WTC11 (cell line): ENCODE measurements at regions not wholly inside any gene's neighbourhood (a gene's known extent, or its start where the extent isn't known, plus 50 kb on each side); places are given as distances from the start of the nearest gene placed in this dataset.

Experiments
- ATAC-seq: fragments of 200-7000 bp; cut with Tn5 transposase; 2 replicates; pipeline ENCODE4 v1.10.0; 2021; ENCODE audit warnings: mild to moderate bottlenecking, moderate library complexity
- CTCF ChIA-PET: fragments of 300-600 bp; sonication (Branson Sonifier 250); formaldehyde crosslinking; loops from one replicate; lab custom pipeline; 2021; ENCODE audit warnings: antibody characterized with exemption; lab: Charles Lee
- POLR2A ChIA-PET: fragments of 350-600 bp; sonication (Branson Sonifier 250); formaldehyde crosslinking; loops from one replicate; lab custom pipeline; 2021; ENCODE audit warnings: antibody characterized with exemption; lab: Charles Lee
- DNase-seq: peaks from one replicate; pipeline ENCODE4 v3.0.0; 2021; ENCODE audit warnings: low spot score
- H3K27ac Mint-ChIP-seq: 2 replicates; pipeline ENCODE4 v1.8.0; 2021; ENCODE audit warnings: mixed read lengths
- H3K27me3 Mint-ChIP-seq: 2 replicates; pipeline ENCODE4 v1.8.0; 2021; ENCODE audit warnings: low read depth, mild to moderate bottlenecking, moderate library complexity, mixed read lengths
- H3K36me3 Mint-ChIP-seq: 2 replicates; pipeline ENCODE4 v1.8.0; 2021; ENCODE audit warnings: mixed read lengths
- H3K4me1 Mint-ChIP-seq: 2 replicates; pipeline ENCODE4 v1.8.0; 2022; ENCODE audit warnings: mixed read lengths
- H3K4me3 Mint-ChIP-seq: 2 replicates; pipeline ENCODE4 v1.8.0; 2021; ENCODE audit warnings: mild to moderate bottlenecking, moderate library complexity, mixed read lengths
- H3K9me3 Mint-ChIP-seq: 2 replicates; pipeline ENCODE4 v1.8.0; 2021; ENCODE audit warnings: mixed read lengths
- ELF4 ChIP-seq: sonication (generic); formaldehyde crosslinking; IDR thresholded peaks from 2 replicates; pipeline ENCODE4 v1.8.1; 2022; ENCODE audit warnings: low read depth, mild to moderate bottlenecking, moderate library complexity, missing genetic modification reagents
- EMX1 ChIP-seq: fragments of 250-450 bp; sonication (Bioruptor Pico); IDR thresholded peaks from 2 replicates; pipeline ENCODE4 v1.8.0; 2021; ENCODE audit warnings: mild to moderate bottlenecking
- GABPB1 ChIP-seq: sonication (generic); formaldehyde crosslinking; IDR thresholded peaks from 2 replicates; pipeline ENCODE4 v1.8.1; 2023; ENCODE audit warnings: mild to moderate bottlenecking, missing genetic modification reagents
- HMGA2 ChIP-seq: fragments of 250-450 bp; sonication (Bioruptor Pico); IDR thresholded peaks from 2 replicates; pipeline ENCODE4 v1.4.0; 2021; ENCODE audit warnings: mild to moderate bottlenecking, moderate library complexity
- IRF2 ChIP-seq: sonication (generic); formaldehyde crosslinking; IDR thresholded peaks from 2 replicates; pipeline ENCODE4 v1.8.0; 2022; ENCODE audit warnings: low read depth, missing genetic modification reagents, borderline replicate concordance
- JAZF1 ChIP-seq: fragments of 250-450 bp; sonication (Bioruptor Pico); IDR thresholded peaks from 2 replicates; pipeline ENCODE4 v1.9.0; 2021; ENCODE audit warnings: moderate library complexity, mild to moderate bottlenecking, inconsistent platforms
- OVOL2 ChIP-seq: fragments of 250-450 bp; sonication (Bioruptor Pico); IDR thresholded peaks from 2 replicates; pipeline ENCODE4 v1.9.0; 2021; ENCODE audit warnings: mild to moderate bottlenecking, borderline replicate concordance
- TP53 ChIP-seq: sonication (generic); formaldehyde crosslinking; IDR thresholded peaks from 2 replicates; pipeline ENCODE4 v1.8.1; 2023; ENCODE audit warnings: mild to moderate bottlenecking, missing genetic modification reagents
- ZNF263 ChIP-seq: sonication (generic); formaldehyde crosslinking; IDR thresholded peaks from 2 replicates; pipeline ENCODE4 v1.8.1; 2022; ENCODE audit warnings: low read depth, mild to moderate bottlenecking, moderate library complexity, missing genetic modification reagents
- TF ChIP-seq, protein P1 (sequence below): sonication (generic); formaldehyde crosslinking; IDR thresholded peaks from 2 replicates; pipeline ENCODE4 v1.8.1; 2022; ENCODE audit warnings: mild to moderate bottlenecking, moderate library complexity, missing genetic modification reagents
- TF ChIP-seq, protein P2 (sequence below): fragments of 250-450 bp; sonication (Bioruptor Pico); IDR thresholded peaks from 2 replicates; pipeline ENCODE4 v2.1.2; 2022; ENCODE audit warnings: mild to moderate bottlenecking, moderate library complexity
- TF ChIP-seq, protein P3 (sequence below): sonication (generic); formaldehyde crosslinking; IDR thresholded peaks from 2 replicates; pipeline ENCODE4 v1.8.1; 2022; ENCODE audit warnings: low read depth, mild to moderate bottlenecking, moderate library complexity, missing genetic modification reagents, borderline replicate concordance
- TF ChIP-seq, protein P4 (sequence below): sonication (generic); formaldehyde crosslinking; IDR thresholded peaks from 2 replicates; pipeline ENCODE4 v1.8.0; 2022; ENCODE audit warnings: mild to moderate bottlenecking, missing genetic modification reagents
- TF ChIP-seq, protein P5 (sequence below): sonication (generic); formaldehyde crosslinking; IDR thresholded peaks from 2 replicates; pipeline ENCODE4 v1.8.0; 2022; ENCODE audit warnings: missing genetic modification reagents
- TF ChIP-seq, protein P6 (sequence below): sonication (generic); formaldehyde crosslinking; IDR thresholded peaks from 2 replicates; pipeline ENCODE4 v1.8.0; 2022; ENCODE audit warnings: mild to moderate bottlenecking, missing genetic modification reagents
- TF ChIP-seq, protein P7 (sequence below): sonication (generic); formaldehyde crosslinking; IDR thresholded peaks from 2 replicates; pipeline ENCODE4 v1.8.0; 2023; ENCODE audit warnings: missing genetic modification reagents, mild to moderate bottlenecking, borderline replicate concordance

DNA sequence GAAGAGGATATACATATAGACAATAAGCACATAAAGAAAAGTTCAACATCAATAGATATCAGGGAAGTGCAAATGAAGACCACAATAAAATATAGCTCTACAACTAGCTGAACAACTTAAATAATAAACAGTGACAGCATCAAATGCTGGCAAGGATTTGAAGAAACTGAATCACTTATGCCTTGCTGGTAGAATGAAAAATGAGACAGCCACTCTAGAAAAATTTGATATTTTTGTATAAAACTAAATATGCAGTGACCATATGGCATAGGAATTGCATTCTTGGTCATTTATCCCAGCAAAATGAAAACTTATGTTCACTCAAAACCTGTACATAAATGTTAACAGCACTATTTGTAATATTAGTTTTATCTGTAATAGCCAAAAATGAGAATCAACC is 1102.0 kb downstream of the C4orf33 start:
- ChIA-PET POLR2A (no interaction called here), CTCF (no interaction called here)
- TF ChIP-seq, protein P1, sequence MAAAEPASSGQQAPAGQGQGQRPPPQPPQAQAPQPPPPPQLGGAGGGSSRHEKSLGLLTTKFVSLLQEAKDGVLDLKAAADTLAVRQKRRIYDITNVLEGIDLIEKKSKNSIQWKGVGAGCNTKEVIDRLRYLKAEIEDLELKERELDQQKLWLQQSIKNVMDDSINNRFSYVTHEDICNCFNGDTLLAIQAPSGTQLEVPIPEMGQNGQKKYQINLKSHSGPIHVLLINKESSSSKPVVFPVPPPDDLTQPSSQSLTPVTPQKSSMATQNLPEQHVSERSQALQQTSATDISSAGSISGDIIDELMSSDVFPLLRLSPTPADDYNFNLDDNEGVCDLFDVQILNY (CRISPR knock-in tag), result no peak
- TF ChIP-seq, protein P2, sequence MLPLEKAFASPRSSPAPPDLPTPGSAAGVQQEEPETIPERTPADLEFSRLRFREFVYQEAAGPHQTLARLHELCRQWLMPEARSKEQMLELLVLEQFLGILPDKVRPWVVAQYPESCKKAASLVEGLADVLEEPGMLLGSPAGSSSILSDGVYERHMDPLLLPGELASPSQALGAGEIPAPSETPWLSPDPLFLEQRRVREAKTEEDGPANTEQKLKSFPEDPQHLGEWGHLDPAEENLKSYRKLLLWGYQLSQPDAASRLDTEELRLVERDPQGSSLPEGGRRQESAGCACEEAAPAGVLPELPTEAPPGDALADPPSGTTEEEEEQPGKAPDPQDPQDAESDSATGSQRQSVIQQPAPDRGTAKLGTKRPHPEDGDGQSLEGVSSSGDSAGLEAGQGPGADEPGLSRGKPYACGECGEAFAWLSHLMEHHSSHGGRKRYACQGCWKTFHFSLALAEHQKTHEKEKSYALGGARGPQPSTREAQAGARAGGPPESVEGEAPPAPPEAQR, result no peak
- H3K27ac Mint-ChIP-seq, result no peak overlapping the region
- peaks cover 16% of the 10 kb centered on the region for H3K36me3 Mint-ChIP-seq
- ATAC-seq (no peak), DNase-seq (no peak)
- H3K4me3 Mint-ChIP-seq, result no peak overlapping the region
- H3K9me3 Mint-ChIP-seq, result peaks cover 14% of the 10 kb centered on the region
- no peaks in the 10 kb centered on the region for H3K4me1 Mint-ChIP-seq
- no peaks in the 10 kb centered on the region for H3K27me3 Mint-ChIP-seq

DNA sequence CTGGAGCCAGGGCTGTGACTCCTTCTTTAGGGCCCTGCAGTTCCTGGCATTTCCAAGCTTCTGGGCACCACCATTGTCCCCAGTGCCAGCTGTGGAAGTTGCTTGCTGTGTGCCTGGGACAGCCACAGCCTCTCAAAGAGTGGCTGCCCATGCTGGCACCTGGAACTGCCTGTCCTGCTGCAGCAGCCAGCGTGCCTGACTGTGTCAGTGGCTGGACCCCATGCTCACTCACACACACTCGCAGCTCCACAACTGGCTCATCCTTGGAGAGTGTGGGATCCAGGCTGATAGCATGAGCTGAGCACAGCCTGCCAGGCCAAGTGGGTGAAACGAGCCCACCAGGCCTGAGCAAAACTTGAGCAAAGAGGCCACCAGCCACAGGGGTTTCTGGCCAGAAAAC is 1107.6 kb downstream of the C4orf33 start:
- POLR2A ChIA-PET, result interaction anchor here (0.8 kb wide), 1 partner anchor 15 kb away, joined by 3 read pairs; no protein-coding TSS in a partner anchor
- ATAC-seq, result no peak
- H3K27ac Mint-ChIP-seq, result no peak overlapping the region

More for the DNA sequence above, 1107.6 kb downstream of the C4orf33 start:
- no peaks in the 10 kb centered on the region for H3K4me1 Mint-ChIP-seq
- H3K36me3 Mint-ChIP-seq, result peaks cover 33% of the 10 kb centered on the region
- TF ChIP-seq OVOL2, result no peak
- no peak for TF ChIP-seq HMGA2 (CRISPR knock-in tag)
- TF ChIP-seq, protein P3, sequence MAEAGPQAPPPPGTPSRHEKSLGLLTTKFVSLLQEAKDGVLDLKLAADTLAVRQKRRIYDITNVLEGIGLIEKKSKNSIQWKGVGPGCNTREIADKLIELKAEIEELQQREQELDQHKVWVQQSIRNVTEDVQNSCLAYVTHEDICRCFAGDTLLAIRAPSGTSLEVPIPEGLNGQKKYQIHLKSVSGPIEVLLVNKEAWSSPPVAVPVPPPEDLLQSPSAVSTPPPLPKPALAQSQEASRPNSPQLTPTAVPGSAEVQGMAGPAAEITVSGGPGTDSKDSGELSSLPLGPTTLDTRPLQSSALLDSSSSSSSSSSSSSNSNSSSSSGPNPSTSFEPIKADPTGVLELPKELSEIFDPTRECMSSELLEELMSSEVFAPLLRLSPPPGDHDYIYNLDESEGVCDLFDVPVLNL, result no peak
- TF ChIP-seq EMX1, result no peak
- TF ChIP-seq, protein P4, sequence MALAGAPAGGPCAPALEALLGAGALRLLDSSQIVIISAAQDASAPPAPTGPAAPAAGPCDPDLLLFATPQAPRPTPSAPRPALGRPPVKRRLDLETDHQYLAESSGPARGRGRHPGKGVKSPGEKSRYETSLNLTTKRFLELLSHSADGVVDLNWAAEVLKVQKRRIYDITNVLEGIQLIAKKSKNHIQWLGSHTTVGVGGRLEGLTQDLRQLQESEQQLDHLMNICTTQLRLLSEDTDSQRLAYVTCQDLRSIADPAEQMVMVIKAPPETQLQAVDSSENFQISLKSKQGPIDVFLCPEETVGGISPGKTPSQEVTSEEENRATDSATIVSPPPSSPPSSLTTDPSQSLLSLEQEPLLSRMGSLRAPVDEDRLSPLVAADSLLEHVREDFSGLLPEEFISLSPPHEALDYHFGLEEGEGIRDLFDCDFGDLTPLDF (CRISPR knock-in tag), result no peak
- no peak for TF ChIP-seq GABPB1 (CRISPR knock-in tag)
- TF ChIP-seq, protein P5, sequence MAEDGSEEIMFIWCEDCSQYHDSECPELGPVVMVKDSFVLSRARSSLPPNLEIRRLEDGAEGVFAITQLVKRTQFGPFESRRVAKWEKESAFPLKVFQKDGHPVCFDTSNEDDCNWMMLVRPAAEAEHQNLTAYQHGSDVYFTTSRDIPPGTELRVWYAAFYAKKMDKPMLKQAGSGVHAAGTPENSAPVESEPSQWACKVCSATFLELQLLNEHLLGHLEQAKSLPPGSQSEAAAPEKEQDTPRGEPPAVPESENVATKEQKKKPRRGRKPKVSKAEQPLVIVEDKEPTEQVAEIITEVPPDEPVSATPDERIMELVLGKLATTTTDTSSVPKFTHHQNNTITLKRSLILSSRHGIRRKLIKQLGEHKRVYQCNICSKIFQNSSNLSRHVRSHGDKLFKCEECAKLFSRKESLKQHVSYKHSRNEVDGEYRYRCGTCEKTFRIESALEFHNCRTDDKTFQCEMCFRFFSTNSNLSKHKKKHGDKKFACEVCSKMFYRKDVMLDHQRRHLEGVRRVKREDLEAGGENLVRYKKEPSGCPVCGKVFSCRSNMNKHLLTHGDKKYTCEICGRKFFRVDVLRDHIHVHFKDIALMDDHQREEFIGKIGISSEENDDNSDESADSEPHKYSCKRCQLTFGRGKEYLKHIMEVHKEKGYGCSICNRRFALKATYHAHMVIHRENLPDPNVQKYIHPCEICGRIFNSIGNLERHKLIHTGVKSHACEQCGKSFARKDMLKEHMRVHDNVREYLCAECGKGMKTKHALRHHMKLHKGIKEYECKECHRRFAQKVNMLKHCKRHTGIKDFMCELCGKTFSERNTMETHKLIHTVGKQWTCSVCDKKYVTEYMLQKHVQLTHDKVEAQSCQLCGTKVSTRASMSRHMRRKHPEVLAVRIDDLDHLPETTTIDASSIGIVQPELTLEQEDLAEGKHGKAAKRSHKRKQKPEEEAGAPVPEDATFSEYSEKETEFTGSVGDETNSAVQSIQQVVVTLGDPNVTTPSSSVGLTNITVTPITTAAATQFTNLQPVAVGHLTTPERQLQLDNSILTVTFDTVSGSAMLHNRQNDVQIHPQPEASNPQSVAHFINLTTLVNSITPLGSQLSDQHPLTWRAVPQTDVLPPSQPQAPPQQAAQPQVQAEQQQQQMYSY (CRISPR knock-in tag), result no peak
- no peak for TF ChIP-seq JAZF1 (CRISPR knock-in tag)
- TF ChIP-seq IRF2 (CRISPR knock-in tag), result no peak
- no peak for TF ChIP-seq ZNF263 (CRISPR knock-in tag)
- TF ChIP-seq, protein P6, sequence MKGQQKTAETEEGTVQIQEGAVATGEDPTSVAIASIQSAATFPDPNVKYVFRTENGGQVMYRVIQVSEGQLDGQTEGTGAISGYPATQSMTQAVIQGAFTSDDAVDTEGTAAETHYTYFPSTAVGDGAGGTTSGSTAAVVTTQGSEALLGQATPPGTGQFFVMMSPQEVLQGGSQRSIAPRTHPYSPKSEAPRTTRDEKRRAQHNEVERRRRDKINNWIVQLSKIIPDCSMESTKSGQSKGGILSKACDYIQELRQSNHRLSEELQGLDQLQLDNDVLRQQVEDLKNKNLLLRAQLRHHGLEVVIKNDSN, result no peak
- TF ChIP-seq TP53 (CRISPR knock-in tag), result no peak
- TF ChIP-seq, protein P7, sequence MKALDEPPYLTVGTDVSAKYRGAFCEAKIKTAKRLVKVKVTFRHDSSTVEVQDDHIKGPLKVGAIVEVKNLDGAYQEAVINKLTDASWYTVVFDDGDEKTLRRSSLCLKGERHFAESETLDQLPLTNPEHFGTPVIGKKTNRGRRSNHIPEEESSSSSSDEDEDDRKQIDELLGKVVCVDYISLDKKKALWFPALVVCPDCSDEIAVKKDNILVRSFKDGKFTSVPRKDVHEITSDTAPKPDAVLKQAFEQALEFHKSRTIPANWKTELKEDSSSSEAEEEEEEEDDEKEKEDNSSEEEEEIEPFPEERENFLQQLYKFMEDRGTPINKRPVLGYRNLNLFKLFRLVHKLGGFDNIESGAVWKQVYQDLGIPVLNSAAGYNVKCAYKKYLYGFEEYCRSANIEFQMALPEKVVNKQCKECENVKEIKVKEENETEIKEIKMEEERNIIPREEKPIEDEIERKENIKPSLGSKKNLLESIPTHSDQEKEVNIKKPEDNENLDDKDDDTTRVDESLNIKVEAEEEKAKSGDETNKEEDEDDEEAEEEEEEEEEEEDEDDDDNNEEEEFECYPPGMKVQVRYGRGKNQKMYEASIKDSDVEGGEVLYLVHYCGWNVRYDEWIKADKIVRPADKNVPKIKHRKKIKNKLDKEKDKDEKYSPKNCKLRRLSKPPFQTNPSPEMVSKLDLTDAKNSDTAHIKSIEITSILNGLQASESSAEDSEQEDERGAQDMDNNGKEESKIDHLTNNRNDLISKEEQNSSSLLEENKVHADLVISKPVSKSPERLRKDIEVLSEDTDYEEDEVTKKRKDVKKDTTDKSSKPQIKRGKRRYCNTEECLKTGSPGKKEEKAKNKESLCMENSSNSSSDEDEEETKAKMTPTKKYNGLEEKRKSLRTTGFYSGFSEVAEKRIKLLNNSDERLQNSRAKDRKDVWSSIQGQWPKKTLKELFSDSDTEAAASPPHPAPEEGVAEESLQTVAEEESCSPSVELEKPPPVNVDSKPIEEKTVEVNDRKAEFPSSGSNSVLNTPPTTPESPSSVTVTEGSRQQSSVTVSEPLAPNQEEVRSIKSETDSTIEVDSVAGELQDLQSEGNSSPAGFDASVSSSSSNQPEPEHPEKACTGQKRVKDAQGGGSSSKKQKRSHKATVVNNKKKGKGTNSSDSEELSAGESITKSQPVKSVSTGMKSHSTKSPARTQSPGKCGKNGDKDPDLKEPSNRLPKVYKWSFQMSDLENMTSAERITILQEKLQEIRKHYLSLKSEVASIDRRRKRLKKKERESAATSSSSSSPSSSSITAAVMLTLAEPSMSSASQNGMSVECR, result no peak
- TF ChIP-seq ELF4, result no peak
- TF ChIP-seq, protein P1 (CRISPR knock-in tag), result no peak
- TF ChIP-seq, all 79 proteins: peak for 0
- no peak for DNase-seq
- CTCF ChIA-PET, result no interaction called here
- H3K9me3 Mint-ChIP-seq, result peaks cover 29% of the 10 kb centered on the region
- H3K27me3 Mint-ChIP-seq, result no peaks in the 10 kb centered on the region
- no peak overlapping the region for H3K4me3 Mint-ChIP-seq
